ENCODE measurements at regions not wholly inside any gene's neighbourhood (a gene's known extent, or its start where the extent isn't known, plus 50 kb on each side); places are given as distances from the start of the nearest gene placed in this dataset.

GRCh38 chr14:36465178-36465577 is 54.9 kb downstream of the NKX2-1 start:
- POLR2A ChIA-PET, result no interaction called here
- no peak overlapping the region for H3K27ac ChIP-seq (ENCODE audit: insufficient read depth, low read depth, low read length)
- intact Hi-C loops (cut with micrococcal nuclease), result no loop called here
- no peak overlapping the region for H3K4me3 ChIP-seq (replicated peaks in 1 of 3; ENCODE audit: insufficient read depth in 1 of 3, low read depth in 1 of 3, low read length in 3 of 3)
- DNase-seq (ENCODE audit: low read depth, low spot score) (no peak), FAIRE-seq (no peak)
- H4K20me1 ChIP-seq (replicated peaks; ENCODE audit: control insufficient read depth, extremely low read depth, insufficient read depth, low read length), result no peaks in the 10 kb centered on the region
- no peak overlapping the region for H3K9ac ChIP-seq (replicated peaks; ENCODE audit: extremely low read depth, insufficient read depth, low read length)
- dilution Hi-C loops (cut with MboI; ENCODE audit: extremely low pct_ligation_motif_present, low sequenced_read_pairs), result no loop called here
- no peaks in the 10 kb centered on the region for H3K9me1 ChIP-seq (replicated peaks; ENCODE audit: control insufficient read depth, extremely low read depth, insufficient read depth, low read length)
- H3K79me2 ChIP-seq (ENCODE audit: control insufficient read depth, insufficient read depth, low read length), result no peaks in the 10 kb centered on the region
- no peaks in the 10 kb centered on the region for H3K4me1 ChIP-seq (ENCODE audit: control insufficient read depth, extremely low read depth, insufficient read depth, low read length)
- no peaks in the 10 kb centered on the region for H3K36me3 ChIP-seq (ENCODE audit: control insufficient read depth in 2 of 2, extremely low read depth in 1 of 2, insufficient read depth in 2 of 2, low read length in 2 of 2)
- H3K9me3 ChIP-seq (replicated peaks; ENCODE audit: control insufficient read depth, insufficient read depth, low read length), result no peaks in the 10 kb centered on the region
- TF ChIP-seq CTCF (IDR thresholded peaks at IDR 0.05; ENCODE audit: extremely low read depth in 1 of 2, insufficient read depth in 1 of 2, low read depth in 1 of 2, low read length in 2 of 2) (no peak), POLR2AphosphoS5 (IDR thresholded peaks at IDR 0.05; ENCODE audit: insufficient read depth, low read depth, low read length) (no peak), EZH2 (IDR thresholded peaks at IDR 0.05; ENCODE audit: borderline replicate concordance, low read depth, low read length, severe bottlenecking) (no peak), JUN (IDR thresholded peaks at IDR 0.05; ENCODE audit: borderline replicate concordance, insufficient read depth, insufficient read length, low read depth) (no peak), MYC (IDR thresholded peaks at IDR 0.05; ENCODE audit: low read depth, low read length) (no peak), FOS (IDR thresholded peaks at IDR 0.05; ENCODE audit: borderline replicate concordance, insufficient read depth, low read length) (no peak), MAX (IDR thresholded peaks at IDR 0.05; ENCODE audit: insufficient read depth, insufficient read length) (no peak), POLR2A (IDR thresholded peaks at IDR 0.05; ENCODE audit: low read depth, low read length) (no peak), GATA2 (IDR thresholded peaks at IDR 0.05; ENCODE audit: insufficient read depth, insufficient read length, low read depth, low read length) (no peak)
- no peaks in the 10 kb centered on the region for H3K27me3 ChIP-seq (ENCODE audit: control insufficient read depth in 2 of 2, insufficient read depth in 2 of 2, low read length in 2 of 2)
- H2AFZ ChIP-seq (ENCODE audit: low read depth, low read length), result no peak overlapping the region
- no TSS peak for BruUV-seq (replicated peaks)
- H3K4me2 ChIP-seq (ENCODE audit: insufficient read depth, low read length), result no peak overlapping the region
- CTCF ChIA-PET, result interaction anchor here (1.2 kb wide), 1 partner anchor 395 kb away, joined by 3 read pairs; no protein-coding TSS in a partner anchor

Measured in endothelial cell of umbilical vein (primary cell).